ENCODE measurements at regions not wholly inside any gene's neighbourhood (a gene's known extent, or its start where the extent isn't known, plus 50 kb on each side); places are given as distances from the start of the nearest gene placed in this dataset.
A peak's percentile ranks its signal among the peaks of the same experiment; 100 is the strongest.

- no peak for DNase-seq (ENCODE audit: low spot score)
These were observed 58.6 kb upstream of the NTPCR start for GRCh38 chr1:232891656-232892317.

DNA sequence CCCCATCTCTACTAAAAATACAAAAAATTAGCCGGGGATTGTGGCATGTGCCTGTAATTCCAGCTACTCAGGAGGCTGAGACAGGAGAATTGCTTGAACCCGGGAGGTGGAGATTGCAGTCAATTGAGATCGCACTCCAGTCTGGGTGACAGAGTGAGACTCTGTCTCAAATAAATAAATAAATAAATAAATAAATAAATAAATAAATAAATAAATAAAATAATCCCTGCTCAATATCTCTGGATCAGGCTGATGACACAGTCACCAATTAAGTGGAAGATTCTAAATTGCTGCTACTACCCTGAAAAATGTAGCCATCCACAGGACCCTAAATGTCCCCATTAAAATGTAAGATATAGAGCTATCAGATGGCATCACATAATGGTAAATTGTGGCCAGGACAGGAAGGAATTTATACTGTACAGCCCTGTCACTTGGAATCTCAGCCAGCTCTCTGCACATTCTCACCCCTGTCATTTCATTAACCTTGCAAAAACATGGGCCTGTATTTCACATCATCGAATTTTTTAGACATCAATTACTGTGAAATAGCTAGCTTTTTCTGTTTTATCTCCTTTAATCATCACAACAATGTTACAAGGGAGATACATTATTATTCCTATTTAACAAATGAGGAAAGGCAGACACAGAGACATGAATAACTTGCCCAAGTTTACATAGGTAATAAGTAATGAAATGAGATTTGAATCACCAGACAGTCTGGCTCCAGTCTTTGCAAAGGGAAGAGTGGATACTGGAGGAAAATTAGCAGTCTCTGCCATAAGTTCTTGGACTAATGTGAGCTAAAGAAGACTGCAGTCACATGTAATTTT lies 56.7 kb upstream of the NTPCR start:
- DNase-seq (ENCODE audit: low spot score) = peak; percentile 98

GRCh38 chr1:232894436-232894835 lies 56.0 kb upstream of the NTPCR start:
- peak; percentile 82 for DNase-seq (ENCODE audit: low spot score)

GRCh38 chr1:232897949-232898465 lies 52.4 kb upstream of the NTPCR start:
- no peak for DNase-seq (ENCODE audit: low spot score)

- DNase-seq (ENCODE audit: low spot score) = no peak
These were observed 51.1 kb upstream of the NTPCR start for GRCh38 chr1:232899268-232899667.

DNA sequence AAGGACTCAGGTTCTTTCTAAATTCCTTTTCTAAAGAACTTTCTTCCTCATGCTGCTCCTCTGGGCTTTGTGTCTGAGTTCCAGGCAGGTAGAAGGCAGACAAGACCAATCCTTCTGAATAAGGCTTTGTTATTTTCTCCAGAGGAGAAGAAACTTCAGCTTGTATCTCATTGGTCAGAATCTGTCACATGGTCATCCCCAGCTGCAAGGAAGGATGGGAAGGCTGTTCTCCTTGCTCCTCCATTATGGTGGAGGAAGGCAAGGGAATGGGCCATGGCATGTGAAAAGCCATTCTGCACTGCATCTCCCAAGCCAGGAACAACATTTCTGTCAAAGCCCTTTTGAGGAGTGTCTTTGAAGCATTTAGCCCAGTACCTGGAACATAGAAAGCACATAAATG lies 50.6 kb upstream of the NTPCR start:
- no peak for DNase-seq (ENCODE audit: low spot score)
